Esophagus muscularis mucosa (tissue), 4 donors: ENCODE measurements at regions not wholly inside any gene's neighbourhood (a gene's known extent, or its start where the extent isn't known, plus 50 kb on each side); places are given as distances from the start of the nearest gene placed in this dataset.

ENCODE experiments used
- DNase-seq: peaks from one replicate; pipeline ENCODE4 v3.0.0-alpha.2; 2017; ENCODE audit errors: extremely low spot score
- H3K27ac ChIP-seq, 4 donors: fragments of 200-600 bp; sonication (generic); replicated peaks in 1 of 4; 1 replicate in 3 of 4; 2 replicates in 1 of 4; pipeline ENCODE4 v1.5.1; 2016 to 2019; ENCODE audit warnings: mild to moderate bottlenecking in 1 of 4
- H3K27me3 ChIP-seq, 4 donors: fragments of 200-600 bp; sonication (generic); one replicate each; pipeline versions ENCODE4 v1.5.1 to v1.6.0; 2016 to 2019
- H3K36me3 ChIP-seq, 4 donors: fragments of 200-600 bp; sonication (generic); one replicate each; pipeline ENCODE4 v1.5.1; 2016 to 2019
- H3K4me1 ChIP-seq, 4 donors: fragments of 200-600 bp; sonication (generic); one replicate each; pipeline ENCODE4 v1.5.1; 2016 to 2019
- H3K4me3 ChIP-seq, 4 donors: fragments of 200-600 bp; sonication (generic); 1 replicate in 2 of 4; 2 replicates in 2 of 4; pipeline ENCODE4 v1.5.1; 2016 to 2019; ENCODE audit warnings: mild to moderate bottlenecking in 4 of 4, moderate library complexity in 1 of 4
- H3K9me3 ChIP-seq, 4 donors: fragments of 200-600 bp; sonication (generic); 1 replicate in 3 of 4; 2 replicates in 1 of 4; pipeline ENCODE4 v1.5.1; 2016 to 2019
- EP300 ChIP-seq: sonication (generic); formaldehyde crosslinking; IDR thresholded peaks from one replicate; pipeline ENCODE4 v1.6.1; 2017; ENCODE audit warnings: antibody characterized with exemption
- POLR2A ChIP-seq: fragments of 450-650 bp; IDR thresholded peaks from one replicate; pipeline ENCODE4 v1.6.1; 2017; ENCODE audit warnings: antibody characterized with exemption, moderate library complexity, mild to moderate bottlenecking, low read depth
- POLR2AphosphoS5 ChIP-seq, 2 donors: sonication (generic); formaldehyde crosslinking; IDR thresholded peaks; one replicate each; pipeline ENCODE4 v1.6.1; 2017; ENCODE audit warnings: antibody characterized with exemption in 2 of 2
- WGBS: methylation state at CpG from one replicate; pipeline ENCODE4 v1.1.5; 2018; 5-methylcytosine and 5-hydroxymethylcytosine counted together
- intact Hi-C: fragments of 100-400 bp; cut with DNase I; formaldehyde crosslinking; loops from one replicate; pipeline ENCODE4 v1.15.1; 2023
- TF ChIP-seq, protein P1 (sequence below), 3 experiments: fragments of 200-600 bp in 2 of 3; fragments of 450-650 bp in 1 of 3; sonication (generic) in 2 of 3; IDR thresholded peaks; one replicate each; pipeline ENCODE4 v1.5.1; 2017 to 2019; ENCODE audit warnings: antibody characterized with exemption in 3 of 3, mild to moderate bottlenecking in 2 of 3, moderate library complexity in 1 of 3

DNA sequence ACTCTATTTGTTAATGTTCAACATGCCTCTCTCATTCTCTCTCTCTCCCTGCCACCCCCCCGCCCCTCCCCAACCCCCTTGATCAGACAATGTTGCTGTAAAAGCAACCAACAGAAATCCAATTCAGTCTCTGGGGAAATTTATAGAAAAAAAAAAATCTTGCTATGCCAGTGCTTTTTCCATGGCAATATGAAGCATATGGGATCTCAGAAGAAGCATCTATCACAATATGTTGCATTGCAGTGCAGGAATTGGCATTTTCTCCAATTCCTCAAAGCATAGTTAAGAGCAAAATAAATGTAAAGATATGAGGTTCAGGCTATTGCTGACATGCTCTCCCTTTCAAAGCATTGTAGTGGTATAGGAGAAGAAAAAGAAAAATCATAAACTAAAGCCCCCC is 90.9 kb upstream of the LDB2 start:
- Histone ChIP-seq H3K4me3 (no peak overlapping the region), H3K36me3 (no peaks in the 10 kb centered on the region), H3K27me3 (no peaks in the 10 kb centered on the region), H3K27ac (no peak overlapping the region), H3K4me1 (no peaks in the 10 kb centered on the region), H3K9me3 (no peaks in the 10 kb centered on the region)
- intact Hi-C loops, result no loop called here
- no peak for TF ChIP-seq EP300
- TF ChIP-seq POLR2A, result no peak
- TF ChIP-seq, protein P1, sequence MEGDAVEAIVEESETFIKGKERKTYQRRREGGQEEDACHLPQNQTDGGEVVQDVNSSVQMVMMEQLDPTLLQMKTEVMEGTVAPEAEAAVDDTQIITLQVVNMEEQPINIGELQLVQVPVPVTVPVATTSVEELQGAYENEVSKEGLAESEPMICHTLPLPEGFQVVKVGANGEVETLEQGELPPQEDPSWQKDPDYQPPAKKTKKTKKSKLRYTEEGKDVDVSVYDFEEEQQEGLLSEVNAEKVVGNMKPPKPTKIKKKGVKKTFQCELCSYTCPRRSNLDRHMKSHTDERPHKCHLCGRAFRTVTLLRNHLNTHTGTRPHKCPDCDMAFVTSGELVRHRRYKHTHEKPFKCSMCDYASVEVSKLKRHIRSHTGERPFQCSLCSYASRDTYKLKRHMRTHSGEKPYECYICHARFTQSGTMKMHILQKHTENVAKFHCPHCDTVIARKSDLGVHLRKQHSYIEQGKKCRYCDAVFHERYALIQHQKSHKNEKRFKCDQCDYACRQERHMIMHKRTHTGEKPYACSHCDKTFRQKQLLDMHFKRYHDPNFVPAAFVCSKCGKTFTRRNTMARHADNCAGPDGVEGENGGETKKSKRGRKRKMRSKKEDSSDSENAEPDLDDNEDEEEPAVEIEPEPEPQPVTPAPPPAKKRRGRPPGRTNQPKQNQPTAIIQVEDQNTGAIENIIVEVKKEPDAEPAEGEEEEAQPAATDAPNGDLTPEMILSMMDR (IDR thresholded peaks at IDR 0.05), result no peak
- TF ChIP-seq POLR2AphosphoS5 (IDR thresholded peaks at IDR 0.05), result no peak
- 89% methylated on average over 1 of the region's 1 CpG for WGBS
- DNase-seq, result peak; percentile 68

DNA sequence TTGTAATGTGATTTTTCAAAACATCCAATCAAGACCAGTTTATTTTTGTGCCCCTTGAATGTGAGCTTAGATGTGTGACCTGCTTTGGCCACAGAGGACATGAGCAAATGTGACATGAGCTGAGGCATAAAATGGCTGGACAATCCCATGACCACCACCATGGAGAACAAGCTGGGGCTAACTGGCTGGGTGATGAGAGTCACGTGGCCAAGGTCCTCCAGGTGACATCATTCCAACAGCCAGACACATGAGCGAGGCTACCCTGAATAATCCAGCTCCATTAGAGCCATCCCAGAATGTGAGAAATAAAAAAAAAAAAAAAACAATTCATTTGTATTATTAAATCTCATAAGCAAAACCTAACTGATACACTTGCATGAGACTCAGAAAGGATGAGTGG is 90.4 kb upstream of the LDB2 start:
- H3K36me3 ChIP-seq, result no peaks in the 10 kb centered on the region
- H3K4me3 ChIP-seq, result no peak overlapping the region
- 94% methylated on average over 2 of the region's 2 CpGs for WGBS
- peak; percentile 24 for DNase-seq
- intact Hi-C loops, result no loop called here
- no peaks in the 10 kb centered on the region for H3K27me3 ChIP-seq
- H3K27ac ChIP-seq, result no peak overlapping the region
- H3K4me1 ChIP-seq, result no peaks in the 10 kb centered on the region
- H3K9me3 ChIP-seq, result no peaks in the 10 kb centered on the region
- TF ChIP-seq EP300 (no peak), POLR2A (no peak), POLR2AphosphoS5 (IDR thresholded peaks at IDR 0.05) (no peak)
- TF ChIP-seq, protein P1 (IDR thresholded peaks at IDR 0.05), result no peak

DNA sequence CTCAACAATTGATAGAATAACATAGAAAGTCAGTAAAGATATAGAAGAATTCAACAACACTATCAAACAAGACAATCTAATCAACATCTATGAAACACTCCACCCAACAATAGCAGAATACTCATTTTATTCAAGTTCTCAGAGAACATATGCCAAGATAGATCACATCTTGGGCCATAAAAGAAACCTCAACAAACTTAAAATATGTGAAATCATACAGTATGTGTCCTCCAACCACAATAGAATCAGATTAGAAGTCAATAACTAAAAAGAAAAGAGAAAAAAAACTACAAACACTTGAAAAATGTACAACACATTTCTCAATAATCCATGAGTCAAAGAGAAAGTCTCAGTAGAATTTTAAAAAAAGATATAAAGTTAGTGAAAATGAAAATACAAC is 78.6 kb upstream of the LDB2 start:
- H3K4me3 ChIP-seq, result no peak overlapping the region
- DNase-seq, result no peak
- no peak overlapping the region for H3K27ac ChIP-seq
- H3K36me3 ChIP-seq, result no peaks in the 10 kb centered on the region
- intact Hi-C loops, result no loop called here
- no peaks in the 10 kb centered on the region for H3K4me1 ChIP-seq
- H3K27me3 ChIP-seq, result no peaks in the 10 kb centered on the region
- H3K9me3 ChIP-seq, result no peaks in the 10 kb centered on the region
- TF ChIP-seq EP300 (no peak), POLR2A (no peak), POLR2AphosphoS5 (IDR thresholded peaks at IDR 0.05) (no peak)
- TF ChIP-seq, protein P1 (IDR thresholded peaks at IDR 0.05), result no peak

DNA sequence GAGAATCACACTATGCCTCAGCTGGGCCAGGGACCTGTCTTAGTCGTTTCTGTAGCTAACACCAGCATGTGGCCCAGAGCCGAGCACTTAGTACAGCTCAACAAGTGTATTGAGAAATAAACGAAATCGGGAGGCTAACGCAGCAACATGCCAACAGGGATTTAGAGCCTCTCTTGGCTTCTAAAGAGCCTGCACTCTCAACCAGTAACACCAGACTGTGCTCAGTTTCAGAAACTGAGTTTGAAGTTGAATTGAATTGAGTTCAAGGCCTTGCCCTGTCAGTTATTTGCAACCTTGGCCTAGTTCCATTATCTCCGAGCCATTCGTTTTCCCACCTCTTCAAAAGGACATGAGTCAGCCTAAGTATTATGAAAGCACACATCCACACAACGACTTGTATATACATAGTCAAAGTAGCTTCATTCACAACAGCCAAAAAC is 71.3 kb upstream of the LDB2 start:
- 41% methylated on average over 8 of the region's 8 CpGs for WGBS
- H3K36me3 ChIP-seq, result no peaks in the 10 kb centered on the region
- H3K9me3 ChIP-seq, result no peaks in the 10 kb centered on the region
- DNase-seq, result peak; percentile 94
- H3K27ac ChIP-seq, result peak overlapping the region; percentile 69 to 81 (median 74)
- no peaks in the 10 kb centered on the region for H3K27me3 ChIP-seq
- peaks cover 4 to 41% (median 38%) of the 10 kb centered on the region in 4 donors for H3K4me1 ChIP-seq
- intact Hi-C loops, result loop anchor here (5.0 kb wide), 1 partner anchor 72 kb away; the partner anchor contains the start of gene LDB2
- H3K4me3 ChIP-seq, result peak overlapping the region in 1 of 4 donors; percentile 10
- no peak for TF ChIP-seq POLR2A
- peak; percentile 53 to 64 for TF ChIP-seq POLR2AphosphoS5 (IDR thresholded peaks at IDR 0.05)

DNA sequence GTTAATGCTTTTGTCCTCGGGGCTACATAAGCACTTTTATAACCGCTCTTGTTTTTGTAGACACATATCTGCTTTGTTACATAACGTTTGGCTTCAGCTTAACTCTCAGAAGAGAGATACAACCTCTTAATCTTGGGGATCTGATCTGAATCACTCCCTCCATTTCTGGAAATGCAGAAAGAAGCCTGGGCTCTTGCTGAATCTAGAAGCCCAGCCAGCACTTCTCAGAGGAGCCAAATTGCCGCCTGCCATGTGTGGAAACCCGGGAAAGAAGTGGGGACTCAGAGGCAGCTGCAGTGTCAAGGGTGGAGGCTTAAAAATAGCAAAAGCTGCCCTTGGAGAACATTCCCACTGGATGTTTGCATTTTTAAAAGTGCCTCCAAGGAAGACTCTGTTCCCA is 69.3 kb upstream of the LDB2 start:
- TF ChIP-seq POLR2AphosphoS5 (IDR thresholded peaks at IDR 0.05) (no peak), EP300 (no peak), POLR2A (no peak)
- TF ChIP-seq, protein P1 (IDR thresholded peaks at IDR 0.05), result no peak
- H3K4me1 ChIP-seq, result peaks cover 4 to 41% (median 38%) of the 10 kb centered on the region in 4 donors
- 27% methylated on average over 5 of the region's 5 CpGs for WGBS
- DNase-seq, result no peak
- no peak overlapping the region for H3K4me3 ChIP-seq
- no peaks in the 10 kb centered on the region for H3K27me3 ChIP-seq
- intact Hi-C loops, result no loop called here
- H3K36me3 ChIP-seq, result no peaks in the 10 kb centered on the region
- peak overlapping the region; percentile 38 to 81 (median 72) for H3K27ac ChIP-seq
- no peaks in the 10 kb centered on the region for H3K9me3 ChIP-seq
